ENCODE measurements at regions not wholly inside any gene's neighbourhood (a gene's known extent, or its start where the extent isn't known, plus 50 kb on each side); places are given as distances from the start of the nearest gene placed in this dataset.

DNA sequence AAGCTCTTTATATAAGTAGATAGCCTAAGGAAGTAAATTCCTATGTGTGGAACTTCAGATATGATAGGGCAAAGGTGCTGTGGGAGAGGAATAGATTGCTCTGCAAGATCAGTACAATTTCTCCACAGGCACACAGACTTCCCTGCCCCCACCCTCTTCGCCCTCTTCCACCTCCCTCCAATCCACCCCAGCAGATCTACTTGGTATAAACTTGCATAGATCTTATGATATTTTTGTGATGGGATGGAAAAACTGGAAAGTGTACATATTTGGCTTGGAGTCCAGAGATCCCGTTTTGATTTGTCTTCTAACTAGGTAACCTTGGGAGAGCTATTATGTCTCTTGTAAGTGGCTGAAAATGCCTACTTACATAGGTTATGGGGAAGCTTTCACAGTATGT is 586.3 kb upstream of the USP24 start (continued):
- no peak for TF ChIP-seq GTF2I (CRISPR knock-in tag; conservative IDR thresholded peaks at IDR 0.05)
- no peak for TF ChIP-seq ARID4B (CRISPR knock-in tag; IDR thresholded peaks at IDR 0.05; ENCODE audit: borderline replicate concordance)
- no peak for TF ChIP-seq FOXP1 (CRISPR knock-in tag; IDR thresholded peaks at IDR 0.05; ENCODE audit: borderline replicate concordance)

DNA sequence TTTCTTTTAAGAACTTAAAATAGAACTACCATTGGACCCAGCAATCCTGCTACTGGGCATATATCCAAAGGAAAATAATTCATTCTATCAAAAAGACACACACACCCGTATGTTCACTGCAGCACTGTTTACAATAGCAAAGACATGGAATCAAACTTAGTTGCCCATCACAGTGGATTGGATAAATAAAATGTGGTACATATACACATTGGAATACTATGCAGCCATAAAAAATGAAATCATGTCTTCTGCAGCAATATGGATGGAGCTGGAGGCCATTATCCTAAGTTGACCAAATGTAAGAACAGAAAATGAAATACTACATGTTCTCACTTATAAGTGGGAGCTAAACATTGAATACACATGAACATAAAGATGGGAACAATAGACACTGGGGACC is 585.3 kb upstream of the USP24 start:
- POLR2A ChIA-PET = no interaction called here

GRCh38 chr1:55793856-55794255 is 578.7 kb upstream of the USP24 start:
- TF ChIP-seq, protein P1, sequence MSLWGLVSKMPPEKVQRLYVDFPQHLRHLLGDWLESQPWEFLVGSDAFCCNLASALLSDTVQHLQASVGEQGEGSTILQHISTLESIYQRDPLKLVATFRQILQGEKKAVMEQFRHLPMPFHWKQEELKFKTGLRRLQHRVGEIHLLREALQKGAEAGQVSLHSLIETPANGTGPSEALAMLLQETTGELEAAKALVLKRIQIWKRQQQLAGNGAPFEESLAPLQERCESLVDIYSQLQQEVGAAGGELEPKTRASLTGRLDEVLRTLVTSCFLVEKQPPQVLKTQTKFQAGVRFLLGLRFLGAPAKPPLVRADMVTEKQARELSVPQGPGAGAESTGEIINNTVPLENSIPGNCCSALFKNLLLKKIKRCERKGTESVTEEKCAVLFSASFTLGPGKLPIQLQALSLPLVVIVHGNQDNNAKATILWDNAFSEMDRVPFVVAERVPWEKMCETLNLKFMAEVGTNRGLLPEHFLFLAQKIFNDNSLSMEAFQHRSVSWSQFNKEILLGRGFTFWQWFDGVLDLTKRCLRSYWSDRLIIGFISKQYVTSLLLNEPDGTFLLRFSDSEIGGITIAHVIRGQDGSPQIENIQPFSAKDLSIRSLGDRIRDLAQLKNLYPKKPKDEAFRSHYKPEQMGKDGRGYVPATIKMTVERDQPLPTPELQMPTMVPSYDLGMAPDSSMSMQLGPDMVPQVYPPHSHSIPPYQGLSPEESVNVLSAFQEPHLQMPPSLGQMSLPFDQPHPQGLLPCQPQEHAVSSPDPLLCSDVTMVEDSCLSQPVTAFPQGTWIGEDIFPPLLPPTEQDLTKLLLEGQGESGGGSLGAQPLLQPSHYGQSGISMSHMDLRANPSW (CRISPR knock-in tag; conservative IDR thresholded peaks at IDR 0.05; ENCODE audit: low read depth) = no peak
- TF ChIP-seq NFE2L1 (CRISPR knock-in tag; IDR thresholded peaks at IDR 0.05) (no peak), OVOL2 (CRISPR knock-in tag; IDR thresholded peaks at IDR 0.05; ENCODE audit: borderline replicate concordance) (no peak), CREM (CRISPR knock-in tag; IDR thresholded peaks at IDR 0.05) (no peak), GABPB1 (CRISPR knock-in tag; IDR thresholded peaks at IDR 0.05) (no peak), SOX15 (CRISPR knock-in tag; IDR thresholded peaks at IDR 0.05) (no peak)
- TF ChIP-seq, protein P2, sequence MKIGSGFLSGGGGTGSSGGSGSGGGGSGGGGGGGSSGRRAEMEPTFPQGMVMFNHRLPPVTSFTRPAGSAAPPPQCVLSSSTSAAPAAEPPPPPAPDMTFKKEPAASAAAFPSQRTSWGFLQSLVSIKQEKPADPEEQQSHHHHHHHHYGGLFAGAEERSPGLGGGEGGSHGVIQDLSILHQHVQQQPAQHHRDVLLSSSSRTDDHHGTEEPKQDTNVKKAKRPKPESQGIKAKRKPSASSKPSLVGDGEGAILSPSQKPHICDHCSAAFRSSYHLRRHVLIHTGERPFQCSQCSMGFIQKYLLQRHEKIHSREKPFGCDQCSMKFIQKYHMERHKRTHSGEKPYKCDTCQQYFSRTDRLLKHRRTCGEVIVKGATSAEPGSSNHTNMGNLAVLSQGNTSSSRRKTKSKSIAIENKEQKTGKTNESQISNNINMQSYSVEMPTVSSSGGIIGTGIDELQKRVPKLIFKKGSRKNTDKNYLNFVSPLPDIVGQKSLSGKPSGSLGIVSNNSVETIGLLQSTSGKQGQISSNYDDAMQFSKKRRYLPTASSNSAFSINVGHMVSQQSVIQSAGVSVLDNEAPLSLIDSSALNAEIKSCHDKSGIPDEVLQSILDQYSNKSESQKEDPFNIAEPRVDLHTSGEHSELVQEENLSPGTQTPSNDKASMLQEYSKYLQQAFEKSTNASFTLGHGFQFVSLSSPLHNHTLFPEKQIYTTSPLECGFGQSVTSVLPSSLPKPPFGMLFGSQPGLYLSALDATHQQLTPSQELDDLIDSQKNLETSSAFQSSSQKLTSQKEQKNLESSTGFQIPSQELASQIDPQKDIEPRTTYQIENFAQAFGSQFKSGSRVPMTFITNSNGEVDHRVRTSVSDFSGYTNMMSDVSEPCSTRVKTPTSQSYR (CRISPR knock-in tag; IDR thresholded peaks at IDR 0.05) = no peak
- peaks cover 28% of the 10 kb centered on the region for H3K9me3 Mint-ChIP-seq
- ChIA-PET POLR2A (no interaction called here), CTCF (interaction anchor here (0.5 kb wide), 1 partner anchor 23 kb away, joined by 3 read pairs; no protein-coding TSS in a partner anchor)
- H3K27me3 Mint-ChIP-seq (ENCODE audit: low read depth) = no peaks in the 10 kb centered on the region
- no peaks in the 10 kb centered on the region for H3K4me1 Mint-ChIP-seq
- peaks cover 9% of the 10 kb centered on the region for H3K36me3 Mint-ChIP-seq
- DNase-seq (ENCODE audit: low spot score) (no peak), ATAC-seq (no peak)
- no peak overlapping the region for H3K4me3 Mint-ChIP-seq
- no peak overlapping the region for H3K27ac Mint-ChIP-seq

More for the DNA sequence above, 585.3 kb upstream of the USP24 start:
- ATAC-seq (no peak), DNase-seq (ENCODE audit: low spot score) (no peak)
- peaks cover 23% of the 10 kb centered on the region for H3K9me3 Mint-ChIP-seq
- H3K4me3 Mint-ChIP-seq = no peak overlapping the region
- no peaks in the 10 kb centered on the region for H3K4me1 Mint-ChIP-seq
- H3K27ac Mint-ChIP-seq = no peak overlapping the region
- H3K27me3 Mint-ChIP-seq (ENCODE audit: low read depth) = no peaks in the 10 kb centered on the region
- H3K36me3 Mint-ChIP-seq = no peaks in the 10 kb centered on the region
- TF ChIP-seq SMAD4 (CRISPR knock-in tag; IDR thresholded peaks at IDR 0.05) = no peak
- TF ChIP-seq MYBL2 (CRISPR knock-in tag; IDR thresholded peaks at IDR 0.05) = no peak
- TF ChIP-seq ZNF416 (CRISPR knock-in tag; IDR thresholded peaks at IDR 0.05) = no peak
- TF ChIP-seq ZNF532 (CRISPR knock-in tag; IDR thresholded peaks at IDR 0.05; ENCODE audit: borderline replicate concordance) = no peak
- TF ChIP-seq, protein P3, sequence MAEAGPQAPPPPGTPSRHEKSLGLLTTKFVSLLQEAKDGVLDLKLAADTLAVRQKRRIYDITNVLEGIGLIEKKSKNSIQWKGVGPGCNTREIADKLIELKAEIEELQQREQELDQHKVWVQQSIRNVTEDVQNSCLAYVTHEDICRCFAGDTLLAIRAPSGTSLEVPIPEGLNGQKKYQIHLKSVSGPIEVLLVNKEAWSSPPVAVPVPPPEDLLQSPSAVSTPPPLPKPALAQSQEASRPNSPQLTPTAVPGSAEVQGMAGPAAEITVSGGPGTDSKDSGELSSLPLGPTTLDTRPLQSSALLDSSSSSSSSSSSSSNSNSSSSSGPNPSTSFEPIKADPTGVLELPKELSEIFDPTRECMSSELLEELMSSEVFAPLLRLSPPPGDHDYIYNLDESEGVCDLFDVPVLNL (CRISPR knock-in tag; IDR thresholded peaks at IDR 0.05; ENCODE audit: borderline replicate concordance, low read depth) = no peak
- CTCF ChIA-PET = no interaction called here
